ENCODE measurements at regions not wholly inside any gene's neighbourhood (a gene's known extent, or its start where the extent isn't known, plus 50 kb on each side); places are given as distances from the start of the nearest gene placed in this dataset.

DNA sequence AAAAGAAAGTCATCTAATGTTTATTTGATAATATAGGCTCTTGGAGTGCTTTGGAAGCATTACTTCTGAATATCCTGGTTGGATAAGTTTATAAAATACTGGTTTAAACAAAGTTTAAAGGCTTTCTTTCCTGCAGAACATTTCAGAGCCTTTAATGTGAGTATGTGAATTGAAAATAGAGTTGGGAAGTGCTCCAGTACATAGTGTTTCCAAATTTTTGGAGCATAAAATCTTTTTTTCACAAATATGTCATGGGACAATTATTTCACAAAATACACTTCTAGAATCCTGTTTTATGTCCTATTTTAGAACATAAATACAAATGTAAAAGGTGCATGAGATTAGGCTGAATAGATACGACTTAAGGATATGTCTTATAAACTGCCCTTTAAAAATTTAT lies 158.9 kb upstream of the HNRNPA3 start:
- DNase-seq (ENCODE audit: low spot score in 2 of 2) = no peak
- Histone ChIP-seq H3K27ac (no peak overlapping the region), H3K4me3 (no peak overlapping the region), H3K9me3 (no peaks in the 10 kb centered on the region), H3K27me3 (no peaks in the 10 kb centered on the region), H3K4me1 (no peaks in the 10 kb centered on the region), H3K36me3 (no peaks in the 10 kb centered on the region)
- WGBS, 2 donors = 41 to 85% methylated on average over 1 of the region's 1 CpG
- TF ChIP-seq EP300 (IDR thresholded peaks at IDR 0.05) (no peak), POLR2A (IDR thresholded peaks at IDR 0.05) (no peak), CTCF (IDR thresholded peaks at IDR 0.05) (no peak)

DNA sequence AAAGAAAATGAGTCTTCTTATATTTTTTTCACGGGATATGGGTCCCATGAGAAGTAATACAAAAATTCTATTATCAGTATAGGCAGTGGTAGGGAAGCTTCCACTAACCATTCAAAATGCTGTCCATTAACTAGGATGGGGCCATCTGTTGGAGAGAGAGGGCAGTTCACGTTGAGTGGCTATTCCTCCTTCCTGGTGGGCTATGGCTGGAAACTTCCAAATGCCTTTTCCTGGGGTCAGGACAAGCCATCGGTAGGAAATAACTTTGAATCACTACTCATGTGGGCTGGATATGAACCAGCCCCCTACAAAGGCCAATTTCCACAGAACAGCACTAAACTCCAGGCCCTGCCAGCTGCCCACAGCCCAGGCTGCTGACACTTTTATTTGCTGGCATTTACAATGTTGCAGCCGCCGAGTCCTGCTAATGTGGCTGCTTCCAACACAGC lies 156.1 kb upstream of the HNRNPA3 start:
- H3K4me3 ChIP-seq = no peak overlapping the region
- no peak overlapping the region for H3K27ac ChIP-seq
- no peaks in the 10 kb centered on the region for H3K9me3 ChIP-seq
- no peak for DNase-seq (ENCODE audit: low spot score in 2 of 2)
- H3K4me1 ChIP-seq = peaks cover 0 to 5% (median 0%) of the 10 kb centered on the region in 4 donors
- TF ChIP-seq EP300 (IDR thresholded peaks at IDR 0.05) = no peak
- TF ChIP-seq POLR2A (IDR thresholded peaks at IDR 0.05) = no peak
- no peak for TF ChIP-seq CTCF (IDR thresholded peaks at IDR 0.05)
- 53 to 56% methylated on average over 5 of the region's 5 CpGs for WGBS, 2 donors
- no peaks in the 10 kb centered on the region for H3K36me3 ChIP-seq
- no peaks in the 10 kb centered on the region for H3K27me3 ChIP-seq

GRCh38 chr2:177058747-177059146 lies 153.8 kb upstream of the HNRNPA3 start:
- H3K4me1 ChIP-seq = peaks cover 0 to 5% (median 0%) of the 10 kb centered on the region in 4 donors
- DNase-seq (ENCODE audit: low spot score in 2 of 2) = no peak
- no peaks in the 10 kb centered on the region for H3K9me3 ChIP-seq
- H3K36me3 ChIP-seq = no peaks in the 10 kb centered on the region
- no peak overlapping the region for H3K27ac ChIP-seq
- no peak for TF ChIP-seq POLR2A (IDR thresholded peaks at IDR 0.05)
- TF ChIP-seq CTCF (IDR thresholded peaks at IDR 0.05) = no peak
- no peaks in the 10 kb centered on the region for H3K27me3 ChIP-seq
- no peak overlapping the region for H3K4me3 ChIP-seq

DNA sequence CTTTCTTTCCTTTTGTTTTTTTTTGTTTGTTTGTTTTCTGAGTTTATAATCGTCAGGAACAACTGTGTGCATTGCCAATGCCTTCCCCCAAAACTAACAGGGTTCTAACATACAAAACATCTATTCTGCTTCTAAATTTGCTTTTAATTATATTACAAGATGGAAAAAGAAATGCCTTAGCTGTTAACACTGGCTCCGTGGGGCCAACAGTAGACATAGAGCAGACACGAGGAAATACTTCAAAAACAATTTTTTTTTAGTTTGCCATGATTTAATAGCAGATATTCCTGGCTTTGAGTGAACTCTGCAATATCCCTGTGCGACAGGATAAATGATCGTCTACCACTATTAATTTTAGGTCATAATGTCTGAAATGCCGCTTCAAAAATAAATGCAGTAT lies 153.3 kb upstream of the HNRNPA3 start:
- WGBS, 2 donors = 43 to 44% methylated on average over 6 of the region's 6 CpGs
- TF ChIP-seq CTCF (IDR thresholded peaks at IDR 0.05) (no peak), POLR2A (IDR thresholded peaks at IDR 0.05) (no peak), EP300 (IDR thresholded peaks at IDR 0.05) (no peak)
- Histone ChIP-seq H3K27me3 (no peaks in the 10 kb centered on the region), H3K4me3 (no peak overlapping the region), H3K9me3 (no peaks in the 10 kb centered on the region), H3K27ac (no peak overlapping the region), H3K36me3 (no peaks in the 10 kb centered on the region), H3K4me1 (peaks cover 0 to 5% (median 0%) of the 10 kb centered on the region in 4 donors)
- DNase-seq (ENCODE audit: low spot score in 2 of 2) = no peak

DNA sequence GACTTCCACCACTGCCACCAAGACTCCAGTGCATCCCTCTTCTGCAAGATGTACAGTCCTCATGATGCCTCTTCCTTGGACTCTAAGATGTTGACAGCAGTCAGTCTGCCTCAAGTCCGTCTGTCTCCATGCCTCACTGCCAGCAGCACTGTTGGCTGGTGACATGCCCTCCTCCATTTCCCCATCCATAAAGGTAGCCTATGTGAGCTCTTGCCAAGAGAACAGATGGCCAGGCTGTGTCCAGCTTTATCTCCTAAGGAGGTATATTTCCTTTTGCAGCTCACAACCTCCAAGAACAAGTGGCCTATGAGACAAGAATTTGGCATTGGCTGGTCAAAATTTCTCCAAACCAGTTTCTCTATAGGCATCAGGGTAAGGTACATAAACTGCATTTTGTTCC lies 149.3 kb upstream of the HNRNPA3 start:
- TF ChIP-seq POLR2A (IDR thresholded peaks at IDR 0.05) (no peak), CTCF (IDR thresholded peaks at IDR 0.05) (no peak), EP300 (IDR thresholded peaks at IDR 0.05) (no peak)
- WGBS, 2 donors = 88 to 93% methylated on average over 1 of the region's 1 CpG
- no peak overlapping the region for H3K4me3 ChIP-seq
- no peaks in the 10 kb centered on the region for H3K27me3 ChIP-seq
- H3K36me3 ChIP-seq = no peaks in the 10 kb centered on the region
- no peak for DNase-seq (ENCODE audit: low spot score in 2 of 2)
- H3K27ac ChIP-seq = no peak overlapping the region
- H3K4me1 ChIP-seq = peaks cover 0 to 5% (median 0%) of the 10 kb centered on the region in 4 donors
- H3K9me3 ChIP-seq = no peaks in the 10 kb centered on the region
